PC-3 (cell line): ENCODE measurements at regions not wholly inside any gene's neighbourhood (a gene's known extent, or its start where the extent isn't known, plus 50 kb on each side); places are given as distances from the start of the nearest gene placed in this dataset.

Experiments used
- ATAC-seq: fragments of 200-7000 bp; cut with Tn5 transposase; 2 replicates; pipeline ENCODE4 v1.9.1; 2020; ENCODE audit warnings: mild to moderate bottlenecking, moderate library complexity
- BruUV-seq: library from RNA; stranded (reverse); fragments of 400-500 nt; replicated peaks from 2 replicates; lab custom pipeline; 2021; lab: Mats Ljungman, UMichigan
- CTCF ChIA-PET: fragments of 300-600 bp; sonication (Branson Sonifier 250); formaldehyde crosslinking; loops from one replicate; lab custom pipeline; 2022; ENCODE audit warnings: antibody characterized with exemption; lab: Charles Lee
- POLR2A ChIA-PET: fragments of 300-600 bp; sonication (Branson Sonifier 250); formaldehyde crosslinking; loops from one replicate; lab custom pipeline; 2022; ENCODE audit warnings: antibody characterized with exemption; ENCODE audit not compliant: unreplicated experiment; lab: Charles Lee
- DNase-seq: peaks from one replicate; pipeline ENCODE4 v3.0.0-alpha.2; 2015
- H2AFZ ChIP-seq: fragments of 300-600 bp; sonication (generic); 2 replicates; pipeline ENCODE4 v1.6.0; 2016; ENCODE audit warnings: antibody characterized with exemption, low read length
- H3F3A ChIP-seq: fragments of 300-600 bp; sonication (generic); one replicate; pipeline ENCODE4 v1.6.0; 2017; ENCODE audit warnings: antibody characterized with exemption, low read length, control low read depth, mild to moderate bottlenecking; ENCODE audit not compliant: unreplicated experiment
- H3K27ac ChIP-seq: fragments of 300-600 bp; sonication (generic); 2 replicates; pipeline ENCODE4 v1.5.1; 2016; ENCODE audit warnings: mild to moderate bottlenecking, low read length
- H3K27me3 ChIP-seq: fragments of 300-600 bp; sonication (generic); 2 replicates; pipeline ENCODE4 v1.6.1; 2016; ENCODE audit warnings: low read length, mixed read lengths
- H3K36me3 ChIP-seq: fragments of 300-600 bp; sonication (generic); 2 replicates; pipeline ENCODE4 v1.6.1; 2016; ENCODE audit warnings: low read depth, mixed run types, low read length, mixed read lengths
- H3K4me1 ChIP-seq: fragments of 300-600 bp; sonication (generic); 2 replicates; pipeline ENCODE4 v1.5.1; 2016; ENCODE audit warnings: low read length; ENCODE audit not compliant: insufficient read depth
- H3K4me2 ChIP-seq: fragments of 300-600 bp; sonication (generic); 2 replicates; pipeline ENCODE4 v1.6.0; 2016; ENCODE audit warnings: low read length
- H3K4me3 ChIP-seq: fragments of 300-600 bp; sonication (generic); 2 replicates; pipeline ENCODE4 v1.5.1; 2016; ENCODE audit warnings: mild to moderate bottlenecking, low read length, mixed read lengths
- H3K79me2 ChIP-seq: fragments of 300-600 bp; sonication (generic); 2 replicates; pipeline ENCODE4 v1.6.1; 2017; ENCODE audit warnings: low read length, mixed read lengths
- H3K9ac ChIP-seq: fragments of 300-600 bp; sonication (generic); 2 replicates; pipeline ENCODE4 v1.6.0; 2016; ENCODE audit warnings: mild to moderate bottlenecking, low read length
- H3K9me2 ChIP-seq: fragments of 300-600 bp; sonication (generic); replicated peaks from 2 replicates; pipeline ENCODE4 v1.6.1; 2016; ENCODE audit warnings: mixed run types, low read length, mixed read lengths
- H3K9me3 ChIP-seq: fragments of 300-600 bp; sonication (generic); 2 replicates; pipeline ENCODE4 v1.6.1; 2016; ENCODE audit warnings: low read length, mixed read lengths
- H4K20me1 ChIP-seq: fragments of 300-600 bp; sonication (generic); 2 replicates; pipeline ENCODE4 v1.6.1; 2016; ENCODE audit warnings: low read length, mixed read lengths
- CTCF ChIP-seq: fragments of 300-600 bp; sonication (generic); conservative IDR thresholded peaks from 2 replicates; pipeline ENCODE4 v1.5.1; 2017; ENCODE audit warnings: antibody characterized with exemption, low read depth, mild to moderate bottlenecking, low read length
- EZH2 ChIP-seq: fragments of 300-600 bp; sonication (generic); IDR thresholded peaks from one replicate; pipeline ENCODE4 v1.6.1; 2017; ENCODE audit warnings: antibody characterized with exemption, mild to moderate bottlenecking, low read length; ENCODE audit not compliant: unreplicated experiment
- EZH2phosphoT487 ChIP-seq: fragments of 300-600 bp; sonication (generic); IDR thresholded peaks from 2 replicates; pipeline ENCODE4 v1.6.1; 2018; ENCODE audit warnings: mild to moderate bottlenecking, antibody characterized with exemption, low read length, borderline replicate concordance
- intact Hi-C: fragments of 100-400 bp; cut with micrococcal nuclease; formaldehyde crosslinking; loops from 2 replicates; pipeline ENCODE4 v1.9.0; 2023

- H3K9me3 ChIP-seq, result no peaks in the 10 kb centered on the region
- no peak overlapping the region for H3K27ac ChIP-seq
- H3K36me3 ChIP-seq, result no peaks in the 10 kb centered on the region
- ATAC-seq (peak; percentile 75), DNase-seq (peak; percentile 61)
- H3K27me3 ChIP-seq, result no peaks in the 10 kb centered on the region
- POLR2A ChIA-PET, result interaction anchor here (0.6 kb wide), 1 partner anchor 92 kb away, joined by 6 read pairs; no protein-coding TSS in a partner anchor
- no peaks in the 10 kb centered on the region for H4K20me1 ChIP-seq
- H3K4me1 ChIP-seq, result peaks cover 4% of the 10 kb centered on the region
- 0 out of 2 replicates have a peak, but pooled peaks cover 3% of the 10 kb centered on the region for H3K9me2 ChIP-seq
- H3K79me2 ChIP-seq, result no peaks in the 10 kb centered on the region
- H3K9ac ChIP-seq, result no peak overlapping the region
- peak overlapping the region; percentile 14; the same call in 1 of the 2 replicates for H2AFZ ChIP-seq
- intact Hi-C loops, result no loop called here
- CTCF ChIA-PET, result no interaction called here
- no TSS peak for BruUV-seq
- TF ChIP-seq EZH2phosphoT487 (no peak), CTCF (no peak), EZH2 (no peak)
- H3F3A ChIP-seq, result no peaks in the 10 kb centered on the region
- no peak overlapping the region for H3K4me3 ChIP-seq
- H3K4me2 ChIP-seq, result no peak overlapping the region
These were observed 72.4 kb upstream of the BBX start for GRCh38 chr3:107450254-107450893.

GRCh38 chr3:107452436-107452835 is 70.3 kb upstream of the BBX start:
- Histone ChIP-seq H3K4me2 (no peak overlapping the region), H3K79me2 (no peaks in the 10 kb centered on the region), H3K4me1 (peaks cover 4% of the 10 kb centered on the region), H3K9me3 (no peaks in the 10 kb centered on the region), H3K9ac (no peak overlapping the region), H3K27ac (no peak overlapping the region), H4K20me1 (no peaks in the 10 kb centered on the region), H2AFZ (no peak overlapping the region), H3K9me2 (0 out of 2 replicates have a peak, but pooled peaks cover under 1% of the 10 kb centered on the region), H3K27me3 (no peaks in the 10 kb centered on the region), H3K4me3 (no peak overlapping the region), H3F3A (no peaks in the 10 kb centered on the region), H3K36me3 (no peaks in the 10 kb centered on the region)
- ATAC-seq, result peak; percentile 46; the same call in 1 of the 2 replicates
- BruUV-seq, result no TSS peak
- TF ChIP-seq EZH2phosphoT487, result no peak
- TF ChIP-seq CTCF, result no peak
- no peak for TF ChIP-seq EZH2
- peak; percentile 56 for DNase-seq
- ChIA-PET POLR2A (no interaction called here), CTCF (no interaction called here)
- intact Hi-C loops, result no loop called here

- Histone ChIP-seq H3K27me3 (no peaks in the 10 kb centered on the region), H3K36me3 (no peaks in the 10 kb centered on the region), H3K4me1 (peaks cover 4% of the 10 kb centered on the region), H3K4me2 (no peak overlapping the region), H3K27ac (no peak overlapping the region), H3F3A (no peaks in the 10 kb centered on the region), H3K4me3 (no peak overlapping the region), H4K20me1 (no peaks in the 10 kb centered on the region), H3K79me2 (no peaks in the 10 kb centered on the region), H3K9ac (no peak overlapping the region), H2AFZ (no peak overlapping the region), H3K9me3 (no peaks in the 10 kb centered on the region), H3K9me2 (no peaks in the 10 kb centered on the region)
- intact Hi-C loops, result no loop called here
- BruUV-seq, result no TSS peak
- ChIA-PET POLR2A (no interaction called here), CTCF (interaction anchor here (0.5 kb wide), 1 partner anchor 207 kb away, joined by 3 read pairs; no protein-coding TSS in a partner anchor)
- no peak for ATAC-seq
- TF ChIP-seq EZH2, result no peak
- no peak for TF ChIP-seq EZH2phosphoT487
- TF ChIP-seq CTCF, result no peak
- no peak for DNase-seq
These were observed 69.3 kb upstream of the BBX start for GRCh38 chr3:107453504-107453903.
